SIG-M5 treated with dmso at 0.1 percent for 504 hours (cell line): ENCODE measurements at regions not wholly inside any gene's neighbourhood (a gene's known extent, or its start where the extent isn't known, plus 50 kb on each side); places are given as distances from the start of the nearest gene placed in this dataset.
A peak's percentile ranks its signal among the peaks of the same experiment; 100 is the strongest.

Experiments used
- DNase-seq: peaks from one replicate; lab custom pipeline; 2025; ENCODE audit not compliant: unreplicated experiment; lab: John Stamatoyannopoulos, UW

GRCh38 chr13:40206241-40207000 lies 460.0 kb downstream of the FOXO1 start:
- no peak for DNase-seq

DNA sequence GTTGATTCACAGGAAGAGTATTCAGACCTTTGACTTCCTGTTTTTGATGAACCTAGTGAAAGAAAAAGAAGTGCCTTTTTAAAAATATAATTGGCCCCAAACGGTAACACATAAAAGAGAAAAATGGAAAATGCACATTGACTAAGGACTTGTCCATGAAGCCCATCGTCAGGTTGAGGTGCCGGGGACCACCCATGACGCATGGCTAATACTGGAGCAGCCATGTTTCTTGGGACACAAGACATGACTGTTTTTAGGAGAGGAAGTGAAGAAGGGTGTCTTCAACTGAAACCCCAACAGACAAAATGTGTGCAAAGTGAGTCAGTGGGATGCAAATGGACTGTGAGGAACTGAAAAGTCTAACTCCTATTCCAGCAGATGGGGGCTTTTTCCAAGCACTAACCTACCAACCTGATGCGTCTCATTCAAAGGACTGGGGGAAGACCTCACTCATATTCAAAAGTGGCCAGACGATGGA lies 459.4 kb downstream of the FOXO1 start:
- DNase-seq: peak; percentile 29

GRCh38 chr13:40208517-40208916 lies 457.9 kb downstream of the FOXO1 start:
- DNase-seq: no peak

DNA sequence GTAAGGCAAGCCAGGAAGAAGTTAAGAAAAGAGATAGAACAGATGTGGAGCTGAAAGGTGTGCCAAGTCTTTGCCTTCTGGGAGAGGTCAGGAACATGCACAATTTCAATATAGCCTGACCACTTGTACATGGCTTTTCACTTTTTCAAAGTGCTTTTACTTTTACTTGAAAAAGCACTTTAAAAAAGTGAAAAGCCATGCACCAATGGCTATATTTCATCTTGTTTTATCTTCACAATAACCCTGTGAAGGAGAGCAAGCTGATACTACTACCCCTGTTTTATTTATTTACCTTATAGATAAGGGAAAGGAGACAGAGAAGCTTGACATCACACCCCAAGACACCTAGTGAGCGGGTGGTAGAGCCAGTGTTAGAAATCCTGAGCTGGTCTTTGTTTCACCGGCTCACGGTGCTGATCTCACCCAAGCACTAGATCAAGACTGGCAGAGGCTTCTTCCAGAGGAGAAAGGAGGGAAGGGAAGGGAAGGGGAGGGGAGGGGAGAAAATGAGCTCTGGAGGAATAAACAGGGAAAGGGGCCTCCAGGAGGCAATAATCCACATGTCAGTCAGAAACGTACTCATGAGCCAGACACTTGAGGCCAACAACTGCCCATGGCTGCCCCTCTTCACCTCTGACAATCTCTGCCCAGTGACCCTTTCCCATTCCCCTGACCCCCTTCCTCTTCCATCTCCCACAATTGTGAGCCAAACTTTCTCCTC lies 455.4 kb downstream of the FOXO1 start:
- no peak for DNase-seq

DNA sequence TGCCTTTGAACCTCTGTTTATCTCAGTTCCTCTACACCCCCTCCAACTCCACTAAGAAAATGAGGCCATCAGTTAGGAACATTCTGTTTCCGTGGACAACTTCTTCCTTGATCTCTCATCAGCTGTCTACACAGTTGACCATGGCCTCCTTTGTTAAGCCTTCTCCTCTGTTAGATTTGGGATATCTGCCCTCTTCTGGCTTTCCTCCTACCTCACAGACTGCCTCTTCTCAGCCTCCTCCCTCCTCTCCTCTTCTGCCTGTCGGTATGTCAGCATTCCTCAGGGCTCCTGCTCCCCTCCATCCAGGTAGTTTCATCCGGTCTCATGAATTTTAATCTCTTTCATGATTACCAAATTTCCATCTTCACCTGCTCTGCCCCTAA lies 454.9 kb downstream of the FOXO1 start:
- no peak for DNase-seq

GRCh38 chr13:40213779-40214178 lies 452.7 kb downstream of the FOXO1 start:
- peak; percentile 34 for DNase-seq

DNA sequence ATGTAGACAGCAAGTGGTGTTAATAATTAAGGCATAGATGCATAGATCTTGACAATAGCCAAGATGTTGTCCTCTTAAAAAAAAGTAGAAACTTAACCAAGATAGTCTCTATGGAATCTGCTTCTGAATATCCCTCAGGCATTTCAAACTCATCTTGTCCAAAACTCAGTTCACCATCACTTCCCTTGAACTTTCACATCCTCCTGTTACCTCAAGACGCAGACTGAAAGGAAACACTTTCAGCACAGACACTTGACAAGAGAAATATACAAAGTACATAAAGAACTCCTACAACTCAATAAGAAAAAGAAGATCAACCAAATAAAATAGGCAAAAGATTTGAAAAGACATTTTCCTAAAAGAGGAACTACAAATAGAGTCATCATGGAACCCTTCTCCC lies 451.1 kb downstream of the FOXO1 start:
- DNase-seq: no peak

DNA sequence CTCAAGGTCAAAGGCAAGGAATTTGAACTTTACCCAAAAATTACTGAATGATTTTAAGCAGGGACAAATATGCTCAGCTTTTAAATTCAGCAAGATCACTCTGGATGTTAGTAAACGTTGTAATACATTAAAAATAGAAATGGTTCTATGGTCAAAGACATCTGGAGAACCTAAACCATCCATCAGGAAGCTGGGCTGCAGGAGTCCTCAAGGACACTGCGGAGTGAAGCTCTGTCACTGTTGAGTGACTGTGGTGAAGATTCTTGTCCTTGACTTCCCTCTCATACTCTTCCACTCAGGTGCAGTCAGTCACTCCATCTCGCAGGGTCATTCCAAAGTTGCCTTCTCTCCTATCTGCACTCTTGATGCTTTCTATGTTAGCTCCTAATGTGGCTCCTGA lies 450.7 kb downstream of the FOXO1 start:
- no peak for DNase-seq

GRCh38 chr13:40217675-40218074 lies 448.8 kb downstream of the FOXO1 start:
- DNase-seq: no peak

GRCh38 chr13:40220299-40220935 lies 446.0 kb downstream of the FOXO1 start:
- no peak for DNase-seq

- DNase-seq: no peak
Observed at GRCh38 chr13:40221131-40221459, 445.3 kb downstream of the FOXO1 start.

- no peak for DNase-seq
Observed at GRCh38 chr13:40221460-40222201, 444.8 kb downstream of the FOXO1 start.

DNA sequence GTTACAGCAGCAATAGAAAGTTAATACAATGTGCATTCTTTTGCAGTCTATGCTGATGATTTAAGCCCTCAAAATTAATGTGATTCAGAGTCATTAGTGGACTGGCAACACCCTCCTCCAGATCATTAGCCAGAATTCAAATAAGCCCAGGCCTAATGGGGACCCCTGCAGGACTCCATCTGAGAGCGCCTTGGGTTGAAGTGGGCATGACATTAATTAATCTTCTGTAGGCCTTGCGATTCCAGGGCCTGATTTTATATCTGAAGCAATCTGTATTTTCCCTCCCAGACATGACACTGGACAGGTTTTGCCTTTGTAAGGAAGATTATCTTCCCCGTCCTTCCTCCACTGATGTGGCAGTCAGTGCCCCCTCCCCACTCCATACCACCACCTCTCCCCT lies 442.9 kb downstream of the FOXO1 start:
- DNase-seq: no peak

DNA sequence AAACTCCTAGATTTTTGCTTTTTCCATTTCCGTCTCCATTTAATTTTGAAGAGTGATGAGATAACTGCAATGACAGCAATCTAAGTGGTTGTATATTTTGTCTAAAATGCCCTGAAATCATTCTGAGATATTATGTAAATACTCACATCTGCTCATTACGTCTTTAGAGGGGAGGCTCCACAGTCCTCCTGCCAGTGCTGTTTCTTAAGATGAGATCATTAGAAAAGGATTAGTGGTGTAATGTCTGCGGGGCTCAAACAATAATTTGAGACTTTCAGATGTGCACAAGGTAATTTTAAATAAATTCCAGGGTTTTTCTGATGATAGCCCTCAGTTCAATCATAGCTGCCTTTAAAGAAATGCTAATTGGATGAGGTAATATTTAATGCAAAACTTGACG lies 437.9 kb downstream of the FOXO1 start:
- DNase-seq: no peak

DNA sequence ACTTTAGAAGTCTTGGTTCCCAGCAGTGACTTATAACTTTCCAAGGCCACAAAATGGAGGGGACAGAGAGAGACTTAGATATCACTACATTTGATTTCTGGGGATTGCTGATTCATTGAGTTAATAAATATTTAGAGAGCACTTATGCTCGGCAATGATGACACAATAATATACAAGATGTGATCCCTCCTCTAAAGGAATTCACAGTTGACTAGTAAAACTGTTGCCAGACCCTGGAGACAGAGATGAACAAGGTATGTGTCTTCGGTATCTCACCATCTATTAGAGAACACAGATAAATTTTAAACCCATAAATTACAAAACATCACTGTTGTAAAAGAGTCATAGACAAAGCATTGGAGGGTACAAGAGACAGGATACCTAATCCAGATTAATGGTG lies 437.5 kb downstream of the FOXO1 start:
- no peak for DNase-seq

- no peak for DNase-seq
Observed at GRCh38 chr13:40230833-40231266, 435.6 kb downstream of the FOXO1 start.

DNA sequence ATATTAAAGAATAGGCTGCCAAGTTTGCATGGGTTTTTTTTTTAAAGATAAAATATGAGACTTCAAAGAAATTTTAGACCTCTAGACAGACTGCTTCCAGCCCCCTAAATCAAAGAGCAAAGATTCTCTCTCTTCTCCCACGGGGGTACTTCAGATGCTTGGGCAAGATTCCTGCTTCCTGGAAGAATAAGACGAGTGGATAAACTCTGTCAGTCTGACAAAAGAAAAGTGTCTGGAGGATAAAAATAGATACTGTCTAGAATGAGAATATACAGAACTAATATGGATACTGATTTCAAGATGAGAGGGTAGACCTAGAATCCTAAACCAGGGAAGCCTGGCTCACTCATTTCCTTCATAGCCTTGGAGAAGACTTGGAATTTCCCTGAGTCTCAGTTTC lies 435.1 kb downstream of the FOXO1 start:
- DNase-seq: no peak

DNA sequence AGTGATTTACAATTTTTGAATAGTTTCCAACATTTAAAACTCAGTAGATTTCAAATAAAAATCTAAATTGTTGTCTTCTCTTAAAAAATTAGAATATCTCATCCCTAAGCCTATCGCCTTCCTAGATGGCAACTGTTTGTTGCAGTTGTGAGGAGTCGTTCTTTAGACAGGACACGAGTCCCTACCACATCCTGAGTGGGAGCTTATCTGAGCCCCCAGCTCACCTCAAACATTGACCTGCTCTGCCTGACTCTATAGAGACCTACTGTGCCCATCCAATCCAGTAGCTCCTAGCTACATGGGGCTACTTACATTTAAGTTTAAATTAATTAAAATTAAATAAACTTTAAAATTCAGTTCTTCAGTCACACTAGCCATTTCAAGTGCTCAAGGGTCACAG lies 434.7 kb downstream of the FOXO1 start:
- no peak for DNase-seq

GRCh38 chr13:40232311-40233040 lies 434.0 kb downstream of the FOXO1 start:
- DNase-seq: no peak

- no peak for DNase-seq
Observed at GRCh38 chr13:40233731-40234195, 432.7 kb downstream of the FOXO1 start.
